ENCODE measurements at regions not wholly inside any gene's neighbourhood (a gene's known extent, or its start where the extent isn't known, plus 50 kb on each side); places are given as distances from the start of the nearest gene placed in this dataset.
"Not testable (repeated sequence)": the region's sequence is repeated elsewhere in the genome, so short reads cannot be mapped to it uniquely, and the experiment has no call there.

- not testable (repeated sequence) for TF ChIP-seq EZH2 (IDR thresholded peaks at IDR 0.05; ENCODE audit: borderline replicate concordance, insufficient read depth, low read depth, low read length, poor library complexity, severe bottlenecking)
- TF ChIP-seq, protein P1, sequence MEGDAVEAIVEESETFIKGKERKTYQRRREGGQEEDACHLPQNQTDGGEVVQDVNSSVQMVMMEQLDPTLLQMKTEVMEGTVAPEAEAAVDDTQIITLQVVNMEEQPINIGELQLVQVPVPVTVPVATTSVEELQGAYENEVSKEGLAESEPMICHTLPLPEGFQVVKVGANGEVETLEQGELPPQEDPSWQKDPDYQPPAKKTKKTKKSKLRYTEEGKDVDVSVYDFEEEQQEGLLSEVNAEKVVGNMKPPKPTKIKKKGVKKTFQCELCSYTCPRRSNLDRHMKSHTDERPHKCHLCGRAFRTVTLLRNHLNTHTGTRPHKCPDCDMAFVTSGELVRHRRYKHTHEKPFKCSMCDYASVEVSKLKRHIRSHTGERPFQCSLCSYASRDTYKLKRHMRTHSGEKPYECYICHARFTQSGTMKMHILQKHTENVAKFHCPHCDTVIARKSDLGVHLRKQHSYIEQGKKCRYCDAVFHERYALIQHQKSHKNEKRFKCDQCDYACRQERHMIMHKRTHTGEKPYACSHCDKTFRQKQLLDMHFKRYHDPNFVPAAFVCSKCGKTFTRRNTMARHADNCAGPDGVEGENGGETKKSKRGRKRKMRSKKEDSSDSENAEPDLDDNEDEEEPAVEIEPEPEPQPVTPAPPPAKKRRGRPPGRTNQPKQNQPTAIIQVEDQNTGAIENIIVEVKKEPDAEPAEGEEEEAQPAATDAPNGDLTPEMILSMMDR (IDR thresholded peaks at IDR 0.05) = not testable (repeated sequence)
Measured at GRCh38 chr14:22238320-22238719, 350.7 kb downstream of the DAD1 start.
